DND-41 (cell line): ENCODE measurements at regions not wholly inside any gene's neighbourhood (a gene's known extent, or its start where the extent isn't known, plus 50 kb on each side); places are given as distances from the start of the nearest gene placed in this dataset.

ENCODE experiments used
- EZH2 ChIP-seq: IDR thresholded peaks from 3 replicates; pipeline ENCODE4 v1.6.1; 2012; ENCODE audit warnings: borderline replicate concordance, low read depth, mild to moderate bottlenecking, moderate library complexity, low read length, inconsistent platforms; ENCODE audit not compliant: severe bottlenecking
- TF ChIP-seq, protein P1 (sequence below): IDR thresholded peaks from 2 replicates; pipeline ENCODE4 v1.5.1; 2012; ENCODE audit warnings: borderline replicate concordance, low read length, moderate library complexity, mild to moderate bottlenecking; ENCODE audit not compliant: poor library complexity, severe bottlenecking; ENCODE audit errors: extremely low read depth

DNA sequence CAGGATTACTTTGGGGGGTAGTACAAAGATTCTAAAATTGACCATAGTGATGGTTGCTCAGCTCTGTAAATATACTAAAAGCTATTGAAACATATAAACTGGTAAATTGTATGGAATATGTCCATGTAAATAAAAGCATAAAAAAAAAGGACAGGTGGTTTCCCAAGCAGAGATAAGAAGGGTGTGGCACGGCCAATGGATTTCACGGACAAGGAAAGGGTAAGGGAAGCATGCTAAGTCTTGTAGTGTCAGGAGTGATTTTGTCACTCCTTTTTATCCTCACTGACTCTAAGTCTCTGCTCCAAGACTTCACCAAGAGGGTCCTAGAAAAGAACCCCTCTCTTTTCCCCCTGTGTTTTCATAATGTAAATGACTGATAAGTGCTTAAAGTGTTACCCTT is 229.2 kb downstream of the SPTSSA start:
- TF ChIP-seq, protein P1, sequence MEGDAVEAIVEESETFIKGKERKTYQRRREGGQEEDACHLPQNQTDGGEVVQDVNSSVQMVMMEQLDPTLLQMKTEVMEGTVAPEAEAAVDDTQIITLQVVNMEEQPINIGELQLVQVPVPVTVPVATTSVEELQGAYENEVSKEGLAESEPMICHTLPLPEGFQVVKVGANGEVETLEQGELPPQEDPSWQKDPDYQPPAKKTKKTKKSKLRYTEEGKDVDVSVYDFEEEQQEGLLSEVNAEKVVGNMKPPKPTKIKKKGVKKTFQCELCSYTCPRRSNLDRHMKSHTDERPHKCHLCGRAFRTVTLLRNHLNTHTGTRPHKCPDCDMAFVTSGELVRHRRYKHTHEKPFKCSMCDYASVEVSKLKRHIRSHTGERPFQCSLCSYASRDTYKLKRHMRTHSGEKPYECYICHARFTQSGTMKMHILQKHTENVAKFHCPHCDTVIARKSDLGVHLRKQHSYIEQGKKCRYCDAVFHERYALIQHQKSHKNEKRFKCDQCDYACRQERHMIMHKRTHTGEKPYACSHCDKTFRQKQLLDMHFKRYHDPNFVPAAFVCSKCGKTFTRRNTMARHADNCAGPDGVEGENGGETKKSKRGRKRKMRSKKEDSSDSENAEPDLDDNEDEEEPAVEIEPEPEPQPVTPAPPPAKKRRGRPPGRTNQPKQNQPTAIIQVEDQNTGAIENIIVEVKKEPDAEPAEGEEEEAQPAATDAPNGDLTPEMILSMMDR, result no peak
- no peak for TF ChIP-seq EZH2
